NCI-H2029 treated with DMSO at 0.1 percent for 48 hours (cell line): ENCODE measurements at regions not wholly inside any gene's neighbourhood (a gene's known extent, or its start where the extent isn't known, plus 50 kb on each side); places are given as distances from the start of the nearest gene placed in this dataset.
A peak's percentile ranks its signal among the peaks of the same experiment; 100 is the strongest.

ENCODE experiments used
- DNase-seq: peaks from one replicate; lab custom pipeline; 2025; lab: John Stamatoyannopoulos, UW

GRCh38 chr13:24081387-24081786, 79.1 kb upstream of the SPATA13 start:
- no peak for DNase-seq

GRCh38 chr13:24083141-24083540, 77.4 kb upstream of the SPATA13 start:
- DNase-seq: no peak

- DNase-seq: no peak
Measured at GRCh38 chr13:24083722-24084421, 76.6 kb upstream of the SPATA13 start.

GRCh38 chr13:24085662-24086061, 74.9 kb upstream of the SPATA13 start:
- DNase-seq: peak; percentile 6

GRCh38 chr13:24086642-24087041, 73.9 kb upstream of the SPATA13 start:
- no peak for DNase-seq

- DNase-seq: no peak
Measured at GRCh38 chr13:24087605-24088225, 72.8 kb upstream of the SPATA13 start.

- no peak for DNase-seq
Measured at GRCh38 chr13:24090049-24090448, 70.5 kb upstream of the SPATA13 start.

- DNase-seq: no peak
Measured at GRCh38 chr13:24091080-24091479, 69.4 kb upstream of the SPATA13 start.

GRCh38 chr13:24092108-24092507, 68.4 kb upstream of the SPATA13 start:
- DNase-seq: no peak

- DNase-seq: no peak
Measured at GRCh38 chr13:24093047-24093446, 67.5 kb upstream of the SPATA13 start.

GRCh38 chr13:24096659-24097058, 63.9 kb upstream of the SPATA13 start:
- no peak for DNase-seq

GRCh38 chr13:24097064-24097463, 63.5 kb upstream of the SPATA13 start:
- no peak for DNase-seq

GRCh38 chr13:24097667-24098066, 62.9 kb upstream of the SPATA13 start:
- no peak for DNase-seq

- no peak for DNase-seq
Measured at GRCh38 chr13:24099490-24099889, 61.0 kb upstream of the SPATA13 start.

GRCh38 chr13:24100188-24100587, 60.3 kb upstream of the SPATA13 start:
- no peak for DNase-seq

GRCh38 chr13:24103782-24104372, 56.6 kb upstream of the SPATA13 start:
- DNase-seq: no peak

- no peak for DNase-seq
Measured at GRCh38 chr13:24104723-24105122, 55.8 kb upstream of the SPATA13 start.

GRCh38 chr13:24106429-24106828, 54.1 kb upstream of the SPATA13 start:
- DNase-seq: no peak

- DNase-seq: no peak
Measured at GRCh38 chr13:24107955-24108614, 52.4 kb upstream of the SPATA13 start.

- DNase-seq: no peak
Measured at GRCh38 chr13:24108615-24108965, 51.9 kb upstream of the SPATA13 start.

- no peak for DNase-seq
Measured at GRCh38 chr13:24110011-24110410, 50.5 kb upstream of the SPATA13 start.
